ENCODE measurements at regions not wholly inside any gene's neighbourhood (a gene's known extent, or its start where the extent isn't known, plus 50 kb on each side); places are given as distances from the start of the nearest gene placed in this dataset.
"Not testable (repeated sequence)": the region's sequence is repeated elsewhere in the genome, so short reads cannot be mapped to it uniquely, and the experiment has no call there.

DNA sequence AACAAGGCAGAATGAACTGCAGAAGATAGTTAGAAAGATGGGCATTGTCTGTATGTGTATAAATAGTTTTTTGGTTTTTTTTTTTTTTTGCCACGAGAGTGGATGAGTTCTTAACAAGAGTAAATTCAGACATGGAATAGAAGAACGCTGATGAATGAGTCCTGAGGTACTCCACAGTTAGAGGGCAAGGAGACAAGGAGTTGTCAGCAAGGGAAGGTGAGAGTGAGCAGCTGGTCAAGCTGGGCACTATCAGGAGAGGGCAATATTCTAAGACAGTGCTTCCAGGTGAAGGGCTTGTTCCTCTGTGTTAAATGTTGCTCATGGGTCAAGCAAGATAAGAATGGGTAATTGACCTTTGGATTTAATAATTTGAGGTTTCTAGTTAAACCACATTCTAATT lies 138.6 kb upstream of the FAM78B start:
- DNase-seq (ENCODE audit: low read depth): no peak

DNA sequence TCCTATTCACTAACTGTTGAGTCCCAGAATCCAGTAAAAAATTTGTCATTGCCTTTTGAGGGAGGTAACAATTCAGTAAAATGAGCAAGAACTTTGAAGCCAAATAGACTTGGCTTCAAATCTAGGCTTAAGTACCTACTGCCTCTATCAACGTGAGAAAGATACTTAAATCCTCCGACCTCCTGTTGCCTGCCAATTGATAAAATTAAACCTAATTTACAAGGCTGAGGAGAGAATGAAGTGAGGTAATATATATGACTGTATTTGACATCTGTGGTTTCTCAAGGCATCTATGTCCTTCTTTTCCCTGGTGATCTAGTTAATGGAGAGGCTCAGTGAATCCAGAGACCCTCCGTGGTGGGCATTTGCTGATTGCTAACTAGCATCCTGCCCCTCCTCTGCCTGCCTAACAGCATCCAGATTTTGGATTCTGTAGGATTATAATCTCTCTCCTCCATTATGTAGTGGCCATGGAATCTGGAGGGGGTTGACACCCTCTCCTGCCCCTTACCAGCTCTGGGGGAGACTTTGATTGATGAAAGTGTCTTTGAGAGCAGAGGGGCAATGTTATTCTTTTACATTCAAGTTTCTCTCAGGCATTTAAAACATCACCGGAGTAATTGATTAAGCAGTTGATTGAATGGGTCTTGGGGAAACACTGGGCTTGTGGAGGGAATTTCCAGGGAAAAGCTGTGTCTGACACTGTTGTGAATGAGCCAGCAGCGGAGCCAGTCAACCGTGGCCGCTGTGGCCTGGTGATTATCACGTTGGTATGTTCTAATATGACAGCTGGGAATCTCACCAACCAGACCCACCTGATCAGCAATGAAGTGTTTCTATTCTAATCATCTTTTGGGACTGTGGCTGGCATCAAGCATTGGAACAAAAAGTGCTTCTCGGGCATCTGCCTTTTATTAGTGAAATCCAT lies 140.7 kb upstream of the FAM78B start:
- DNase-seq (ENCODE audit: low read depth): no peak

GRCh38 chr1:166316306-166316705 lies 149.5 kb upstream of the FAM78B start:
- DNase-seq (ENCODE audit: low read depth): not testable (repeated sequence)

- no peak for DNase-seq (ENCODE audit: low read depth)
Observed at GRCh38 chr1:166322470-166322869, 155.7 kb upstream of the FAM78B start.

GRCh38 chr1:166327886-166328285 lies 161.1 kb upstream of the FAM78B start:
- no peak for DNase-seq (ENCODE audit: low read depth)

- no peak for DNase-seq (ENCODE audit: low read depth)
Observed at GRCh38 chr1:166328956-166329355, 162.2 kb upstream of the FAM78B start.

GRCh38 chr1:166330096-166330495 lies 163.3 kb upstream of the FAM78B start:
- no peak for DNase-seq (ENCODE audit: low read depth)

GRCh38 chr1:166338105-166338504 lies 171.3 kb upstream of the FAM78B start:
- no peak for DNase-seq (ENCODE audit: low read depth)

DNA sequence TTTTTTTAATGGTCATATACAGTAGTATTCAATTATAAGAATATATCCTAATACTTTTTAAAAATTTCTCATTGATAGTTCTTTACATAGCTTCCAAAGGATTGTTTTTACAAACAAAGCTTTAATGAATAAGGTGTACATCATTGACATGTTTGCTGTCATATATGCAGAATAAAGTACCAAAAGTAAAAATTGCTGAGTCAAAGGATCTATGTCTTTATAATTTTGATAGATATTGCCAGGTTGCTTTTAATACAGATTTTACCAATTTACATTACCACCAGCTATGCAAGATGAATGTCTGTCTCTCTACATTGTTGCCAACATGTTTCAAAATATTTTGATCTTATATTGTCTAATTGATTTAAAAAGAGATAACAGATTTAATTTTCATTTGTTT lies 173.9 kb upstream of the FAM78B start:
- DNase-seq (ENCODE audit: low read depth): no peak

DNA sequence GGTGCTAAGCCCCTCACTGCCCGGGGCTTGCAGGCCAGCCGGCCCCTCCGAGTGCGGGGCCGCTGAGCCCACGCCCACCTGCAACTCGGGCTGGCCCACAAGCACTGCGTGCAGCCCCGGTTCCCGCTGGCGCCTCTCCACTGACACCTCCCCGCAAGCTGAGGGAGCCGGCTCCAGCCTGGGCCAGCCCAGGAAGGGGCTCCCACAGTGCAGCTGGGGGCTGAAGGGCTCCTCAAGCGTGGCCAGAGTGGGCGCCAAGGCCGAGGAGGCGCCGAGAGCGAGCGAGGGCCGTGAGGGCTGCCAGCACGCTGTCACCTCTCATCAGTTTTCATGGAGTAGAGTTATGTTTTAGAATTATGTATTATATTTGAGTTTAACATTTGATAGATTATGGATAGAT lies 176.5 kb upstream of the FAM78B start:
- no peak for DNase-seq (ENCODE audit: low read depth)

GRCh38 chr1:166350490-166350889 lies 183.7 kb upstream of the FAM78B start:
- DNase-seq (ENCODE audit: low read depth): no peak

- DNase-seq (ENCODE audit: low read depth): no peak
Observed at GRCh38 chr1:166351676-166352075, 184.9 kb upstream of the FAM78B start.

GRCh38 chr1:166353213-166353612 lies 186.4 kb upstream of the FAM78B start:
- no peak for DNase-seq (ENCODE audit: low read depth)

DNA sequence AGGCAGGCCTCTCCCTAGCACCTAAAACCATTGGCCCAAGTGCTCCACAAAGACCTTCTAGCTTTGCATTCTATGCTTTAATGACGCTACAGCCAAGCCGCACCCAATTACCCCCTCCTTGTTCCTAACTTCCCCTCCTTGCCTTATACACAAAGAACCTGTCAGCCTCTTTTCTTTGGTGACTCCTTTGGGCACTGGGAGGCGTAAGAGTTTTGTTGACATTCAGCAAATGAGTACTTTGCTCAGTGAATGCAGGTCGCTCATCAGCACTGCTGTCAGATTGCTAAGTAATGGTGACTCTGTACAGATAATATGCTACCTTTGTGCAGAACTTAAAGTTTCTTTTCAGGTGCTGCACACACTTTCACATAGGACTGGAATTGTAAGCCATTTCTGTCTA lies 187.6 kb upstream of the FAM78B start:
- DNase-seq (ENCODE audit: low read depth): peak; percentile 15

- DNase-seq (ENCODE audit: low read depth): no peak
Observed at GRCh38 chr1:166365081-166365480, 198.3 kb upstream of the FAM78B start.

- no peak for DNase-seq (ENCODE audit: low read depth)
Observed at GRCh38 chr1:166368030-166368429, 201.2 kb upstream of the FAM78B start.

DNA sequence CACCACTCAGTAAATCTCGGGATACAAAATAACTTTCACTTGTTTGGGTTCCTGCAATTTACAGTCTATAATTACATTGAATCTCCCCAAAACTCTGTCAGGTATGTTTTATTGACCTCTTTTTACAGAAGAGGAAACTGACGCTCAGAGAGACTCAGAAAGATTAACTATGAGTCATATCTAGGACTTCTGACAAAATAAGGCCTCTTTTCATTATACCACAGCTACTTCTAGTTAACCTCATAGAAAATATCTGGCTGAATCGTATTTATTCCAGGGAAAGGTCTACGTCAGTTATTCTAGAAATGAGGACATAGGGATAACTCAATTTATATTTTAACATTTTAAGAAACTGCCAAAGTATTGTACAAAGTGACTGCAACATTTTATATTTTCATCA lies 211.1 kb upstream of the FAM78B start:
- DNase-seq (ENCODE audit: low read depth): peak; percentile 45

DNA sequence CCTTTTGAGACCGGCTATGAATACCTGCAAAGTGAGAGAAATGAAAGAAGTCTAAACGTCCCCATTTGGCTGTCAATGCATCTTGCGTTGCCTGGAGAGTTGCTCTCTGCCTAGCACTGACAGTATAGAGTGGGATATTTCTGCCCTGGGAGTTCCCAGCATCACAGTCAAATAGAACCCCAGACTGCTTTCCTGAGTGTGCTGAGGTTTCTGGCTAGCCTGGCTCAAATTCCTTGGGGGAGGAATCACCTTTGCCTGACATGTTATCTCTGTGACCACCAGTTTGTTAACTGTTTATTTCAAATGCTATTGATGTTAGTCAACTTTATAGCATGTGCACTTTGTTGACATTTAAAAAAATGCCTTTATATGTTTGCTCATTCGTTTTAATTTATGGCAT lies 212.0 kb upstream of the FAM78B start:
- DNase-seq (ENCODE audit: low read depth): peak; percentile 67

DNA sequence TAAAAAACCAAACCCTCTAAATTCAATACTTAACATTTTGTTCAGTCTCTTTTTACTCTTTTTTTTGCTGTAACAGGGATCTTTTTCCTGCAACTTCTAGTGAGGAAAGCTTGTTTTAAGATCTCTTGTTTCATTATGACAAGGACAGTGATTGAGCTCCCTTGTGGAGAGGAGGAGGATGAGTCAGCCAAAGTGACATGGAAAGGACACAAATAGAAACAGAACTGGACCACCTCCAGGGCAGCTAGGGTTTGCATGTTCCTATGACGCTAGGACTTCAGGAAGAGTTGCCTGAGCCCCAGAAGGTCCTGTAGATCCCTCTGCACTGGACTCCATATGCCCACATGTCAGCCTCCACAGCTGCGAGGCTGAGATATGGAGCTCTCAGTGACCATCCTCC lies 212.6 kb upstream of the FAM78B start:
- peak; percentile 79 for DNase-seq (ENCODE audit: low read depth)

DNA sequence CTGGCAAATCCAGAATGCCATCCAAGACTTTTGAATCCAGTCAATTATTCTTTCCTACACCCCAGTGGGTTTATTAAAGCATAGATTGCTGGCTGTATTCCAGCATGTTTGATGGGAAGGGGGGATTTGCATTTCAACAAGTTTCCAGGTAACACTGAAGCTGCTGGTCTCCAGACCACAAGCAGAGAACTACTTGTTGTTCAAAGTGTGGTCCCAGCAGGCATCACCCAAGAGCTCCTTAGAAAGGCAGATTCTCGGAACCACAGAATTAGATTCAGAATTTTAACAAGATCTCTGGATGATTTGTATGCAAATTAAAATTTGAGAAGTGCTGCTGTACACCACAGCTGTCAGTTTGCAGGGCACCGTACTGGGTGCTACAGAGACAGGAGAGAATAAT lies 216.3 kb upstream of the FAM78B start:
- no peak for DNase-seq (ENCODE audit: low read depth)

DNA sequence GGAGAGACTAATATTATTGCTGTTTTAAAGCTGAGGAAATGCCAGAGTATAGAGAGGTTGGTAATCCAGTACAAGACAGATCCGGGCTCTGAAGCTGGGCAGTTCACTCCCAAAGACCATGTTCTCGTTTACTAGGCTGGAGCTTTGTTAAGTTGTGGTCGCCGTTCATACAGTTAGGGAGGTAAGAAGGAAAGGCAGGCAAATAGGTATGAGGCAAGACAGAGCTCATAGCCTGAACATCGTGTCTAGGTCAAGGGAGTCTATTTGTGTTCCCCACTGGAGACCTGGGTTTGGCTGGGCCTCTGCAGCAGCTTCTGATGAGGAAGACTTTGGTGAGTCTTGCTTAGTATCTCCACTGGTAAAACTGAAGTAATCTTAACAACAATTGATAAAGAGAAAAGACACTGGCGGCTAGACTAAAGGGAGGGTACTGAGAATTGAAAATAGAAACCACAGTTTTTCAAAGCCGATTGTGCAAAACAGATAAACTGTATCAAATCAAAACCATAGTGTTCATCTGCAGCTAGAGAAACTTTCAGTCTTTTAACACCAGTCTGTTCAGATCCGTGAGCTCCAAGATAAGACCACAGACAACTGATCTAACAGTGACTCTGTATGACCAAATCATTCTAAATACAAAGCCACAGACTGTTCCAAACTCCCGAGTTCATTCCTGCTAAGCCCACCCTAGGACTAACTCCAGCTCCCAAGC lies 217.0 kb upstream of the FAM78B start:
- no peak for DNase-seq (ENCODE audit: low read depth)

- DNase-seq (ENCODE audit: low read depth): no peak
Observed at GRCh38 chr1:166384948-166385347, 218.1 kb upstream of the FAM78B start.

DNA sequence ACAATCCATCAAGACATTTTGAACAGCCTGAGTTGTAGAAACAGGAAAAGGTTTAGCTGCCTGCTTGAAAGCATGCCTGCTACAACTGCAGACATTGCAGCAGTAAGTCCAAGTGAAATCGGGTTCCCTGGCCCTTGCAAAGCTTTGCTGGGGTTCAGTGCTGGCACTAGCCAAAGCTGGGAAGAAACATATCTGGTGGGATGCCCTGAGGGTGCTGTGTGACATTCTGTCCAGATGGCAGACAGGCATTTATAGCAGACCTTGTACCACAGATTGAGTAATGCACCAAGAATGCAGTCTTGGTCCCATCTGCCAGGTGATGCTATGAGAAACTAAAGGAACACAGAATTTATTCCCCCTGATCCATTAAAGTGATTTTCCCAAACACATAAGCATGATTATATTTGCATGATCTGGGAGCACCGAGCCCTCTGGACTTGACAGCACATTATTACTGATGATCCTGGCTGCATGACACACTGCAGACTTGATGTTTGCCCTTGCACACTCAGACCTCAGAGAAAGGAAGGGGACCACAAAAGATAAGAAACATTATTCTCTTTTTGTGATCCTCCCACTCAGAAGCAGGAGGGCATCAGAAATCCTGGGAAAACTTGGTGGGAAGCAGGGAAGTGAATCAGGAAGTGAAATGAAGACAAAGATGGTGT lies 223.7 kb upstream of the FAM78B start:
- DNase-seq (ENCODE audit: low read depth): peak; percentile 79
